Mucosa of gallbladder (tissue), 1 donor: ENCODE measurements at regions not wholly inside any gene's neighbourhood (a gene's known extent, or its start where the extent isn't known, plus 50 kb on each side); places are given as distances from the start of the nearest gene placed in this dataset.
A peak's percentile ranks its signal among the peaks of the same experiment; 100 is the strongest.

ENCODE experiments used
- DNase-seq: peaks from one replicate; pipeline ENCODE4 v3.0.0-alpha.2; 2020; ENCODE audit warnings: low spot score
- donor health status: DM: no; HTN: no; CAD: no.

- DNase-seq: no peak
Observed at GRCh38 chr4:170281027-170281426, 191.3 kb upstream of the AADAT start.

- DNase-seq: no peak
Observed at GRCh38 chr4:170278460-170278859, 188.7 kb upstream of the AADAT start.

GRCh38 chr4:170274616-170275015, 184.9 kb upstream of the AADAT start:
- DNase-seq: no peak

GRCh38 chr4:170272959-170273358, 183.2 kb upstream of the AADAT start:
- DNase-seq: no peak

DNA sequence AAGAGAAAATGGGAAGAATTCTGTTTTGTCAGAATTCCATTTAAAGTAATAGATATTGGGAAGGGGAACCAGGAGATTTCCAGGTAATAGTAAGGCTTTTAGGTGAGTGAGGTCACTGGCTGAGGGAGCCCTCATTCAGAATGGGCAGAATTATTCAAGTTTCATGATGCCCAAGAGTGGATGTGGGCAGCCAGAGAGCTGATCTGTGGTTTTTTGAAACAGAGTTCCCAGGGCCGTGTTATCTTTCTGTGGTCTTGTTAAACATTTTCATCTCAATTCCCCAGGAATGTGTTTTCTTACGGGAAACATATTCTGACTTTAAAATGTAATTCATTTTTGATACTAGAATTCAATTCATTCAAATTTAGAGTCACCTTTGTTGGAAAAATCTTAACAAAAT, 182.0 kb upstream of the AADAT start:
- DNase-seq: no peak

DNA sequence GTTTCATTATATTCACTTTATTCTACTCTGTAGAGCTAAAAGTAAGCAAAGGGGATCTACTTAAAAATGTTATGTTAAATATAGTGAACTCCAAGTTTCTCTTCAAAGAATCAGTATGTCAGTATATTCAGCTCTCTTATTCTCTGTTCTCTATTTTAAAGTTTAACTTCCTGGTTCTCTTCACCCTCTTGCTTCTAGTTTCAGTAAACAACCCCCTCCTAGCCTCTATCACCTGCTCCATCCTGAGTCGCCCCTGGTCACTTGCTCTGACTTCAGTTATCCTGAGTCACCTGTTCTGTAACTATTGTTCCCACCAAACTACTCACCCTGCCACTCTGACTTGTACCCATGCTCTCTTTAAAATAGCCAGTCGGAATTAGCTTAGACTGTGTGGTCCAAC, 180.9 kb upstream of the AADAT start:
- no peak for DNase-seq

GRCh38 chr4:170269950-170270349, 180.2 kb upstream of the AADAT start:
- no peak for DNase-seq

DNA sequence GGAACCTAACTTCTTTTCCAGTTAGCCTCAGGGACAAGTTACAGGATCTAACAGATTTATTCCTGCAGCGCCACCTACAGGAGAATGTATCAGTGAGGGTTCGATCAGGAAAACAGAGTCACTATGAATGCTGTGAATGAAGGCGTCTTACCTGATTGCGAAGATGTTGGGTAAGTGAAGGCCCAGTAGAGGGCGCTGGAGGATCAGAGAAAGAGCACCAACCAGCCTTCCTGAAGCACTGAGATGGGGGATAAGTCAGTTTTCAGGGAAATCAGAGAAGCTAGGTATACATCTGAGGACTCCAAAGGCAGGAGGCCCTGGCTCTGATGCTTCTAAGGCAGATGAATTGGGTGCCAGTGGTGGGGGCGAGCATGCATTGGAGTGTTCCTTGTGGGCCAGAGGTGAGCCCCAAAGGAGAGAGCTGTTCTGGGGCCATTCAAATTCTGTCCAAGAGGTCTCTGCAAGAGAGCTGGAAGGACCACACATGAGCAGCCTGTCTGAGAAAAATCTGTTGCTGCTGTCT, 169.9 kb upstream of the AADAT start:
- DNase-seq: peak; percentile 64

DNA sequence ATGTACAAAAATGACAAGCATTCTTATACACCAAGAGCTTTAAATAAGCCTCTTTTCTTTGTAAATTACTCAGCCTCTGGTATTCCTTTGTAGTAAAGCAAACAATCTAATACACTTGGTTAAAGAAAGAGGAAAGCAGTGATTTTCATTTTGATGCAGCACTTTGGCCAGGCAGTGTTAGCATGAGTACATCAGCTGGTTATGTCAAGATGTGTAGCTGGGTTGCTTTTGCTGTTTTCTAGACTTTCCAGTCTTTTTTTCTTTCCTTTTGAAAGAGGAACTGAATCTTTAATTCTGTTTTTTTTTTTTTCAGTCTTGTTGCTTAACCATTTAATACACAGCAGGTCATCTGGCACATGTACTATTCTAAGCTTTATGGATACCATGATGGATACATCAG, 167.1 kb upstream of the AADAT start:
- no peak for DNase-seq

- no peak for DNase-seq
Observed at GRCh38 chr4:170248576-170248975, 158.8 kb upstream of the AADAT start.

GRCh38 chr4:170248029-170248428, 158.3 kb upstream of the AADAT start:
- DNase-seq: no peak

DNA sequence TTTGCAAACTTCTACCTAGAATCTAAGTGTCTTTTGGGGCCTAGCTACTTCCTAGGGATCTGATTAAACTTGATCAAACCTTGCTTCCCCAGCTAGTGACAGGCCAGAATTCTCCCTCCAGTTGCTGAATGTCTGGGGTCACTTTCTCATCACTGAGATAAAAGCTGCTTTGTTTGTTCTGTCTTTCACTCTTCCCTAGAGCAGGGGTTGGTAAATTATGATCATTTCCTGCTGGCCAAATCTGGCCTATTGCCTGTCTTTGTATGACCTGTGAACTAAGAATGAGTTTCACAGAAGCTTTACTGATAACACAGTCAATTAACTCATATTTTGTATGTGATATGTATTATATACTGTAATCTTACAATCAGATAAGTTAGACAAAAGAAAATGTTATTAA, 157.8 kb upstream of the AADAT start:
- DNase-seq: no peak

DNA sequence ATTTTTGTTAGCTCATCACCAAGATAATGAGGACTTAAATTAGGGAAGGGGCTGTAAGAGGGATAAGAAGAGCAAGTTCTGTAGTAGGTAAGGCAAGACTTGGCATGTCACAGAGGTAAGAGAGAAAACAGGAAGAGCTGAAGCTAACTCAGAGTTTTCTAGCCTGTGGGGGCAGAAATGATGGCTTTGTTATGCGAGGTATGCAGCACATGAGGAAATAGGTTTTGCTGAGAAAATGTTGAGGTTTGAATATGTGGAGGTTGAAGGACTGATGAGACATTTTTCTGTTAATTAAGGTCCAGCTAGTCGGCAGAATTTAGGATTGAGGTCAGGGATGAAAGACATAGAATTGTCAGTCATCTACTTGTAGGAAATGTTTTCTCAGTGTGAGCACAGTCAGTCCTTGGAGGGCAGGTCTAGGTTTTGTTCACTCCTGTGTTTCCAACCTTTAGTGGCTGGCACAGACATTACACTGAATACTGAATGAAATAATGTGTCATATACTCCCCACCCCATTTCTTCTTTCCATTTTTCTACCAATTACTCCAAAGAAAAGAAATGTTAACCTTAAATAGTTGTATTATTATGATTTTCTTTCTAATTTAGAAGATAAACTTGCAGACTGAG, 154.0 kb upstream of the AADAT start:
- no peak for DNase-seq

- DNase-seq: no peak
Observed at GRCh38 chr4:170242471-170242870, 152.7 kb upstream of the AADAT start.

DNA sequence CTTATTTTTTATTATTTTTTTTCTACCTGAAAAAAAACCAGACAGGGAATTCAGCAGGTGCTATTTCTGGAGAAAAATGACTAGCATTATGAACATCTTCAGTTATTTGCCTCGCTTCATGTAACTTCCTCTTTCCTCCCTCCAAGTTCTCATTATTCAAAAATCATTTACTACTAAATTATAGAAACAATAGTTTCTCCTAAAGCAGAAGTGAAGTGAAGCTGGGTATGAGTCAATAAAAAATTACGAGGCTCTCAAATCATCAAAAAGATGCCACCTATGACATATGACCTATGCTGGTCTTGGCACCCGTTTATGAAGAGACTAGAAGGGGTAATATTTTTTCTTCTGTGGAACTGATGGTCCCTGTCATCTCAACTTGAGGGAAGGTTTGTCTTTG, 145.0 kb upstream of the AADAT start:
- no peak for DNase-seq

DNA sequence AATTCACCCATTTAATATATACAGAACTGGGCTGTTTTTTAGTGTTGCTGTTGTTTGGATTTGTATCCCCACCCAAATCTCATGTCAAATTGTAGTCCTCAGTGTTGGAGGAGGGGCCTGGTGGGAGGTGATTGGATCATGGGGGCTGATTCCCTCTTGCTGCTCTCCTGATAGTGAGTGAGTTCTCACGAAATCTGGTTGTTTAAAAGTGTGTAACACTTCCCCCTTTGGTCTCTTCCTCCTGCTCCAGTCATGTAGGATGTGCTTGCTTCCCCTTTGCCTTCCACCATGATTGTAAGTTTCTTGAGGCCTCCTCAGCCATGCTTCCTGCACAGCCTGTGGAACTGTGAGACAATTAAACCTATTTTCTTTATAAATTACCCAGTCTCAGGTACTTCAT, 141.6 kb upstream of the AADAT start:
- DNase-seq: no peak

- DNase-seq: no peak
Observed at GRCh38 chr4:170230242-170230641, 140.5 kb upstream of the AADAT start.

DNA sequence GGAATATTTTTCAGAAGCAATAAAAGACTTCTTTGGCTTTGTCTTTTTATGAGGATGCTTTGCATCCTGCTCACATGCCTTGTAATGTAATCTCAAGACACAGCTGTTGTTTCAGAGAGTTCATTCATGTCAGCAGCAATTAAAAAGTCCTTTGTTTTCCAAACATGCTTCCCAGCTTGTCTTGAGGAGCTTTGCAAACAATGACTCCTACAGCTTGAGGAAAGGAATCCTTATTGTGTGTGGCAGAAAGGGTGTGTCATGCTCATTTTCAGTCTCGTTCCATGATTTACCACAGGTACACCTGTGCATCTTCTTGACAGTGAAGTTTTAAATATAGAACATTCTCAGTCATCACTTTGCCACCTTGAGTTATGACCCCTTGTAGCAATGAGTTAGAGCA, 139.2 kb upstream of the AADAT start:
- DNase-seq: no peak

- no peak for DNase-seq
Observed at GRCh38 chr4:170227928-170228327, 138.2 kb upstream of the AADAT start.

DNA sequence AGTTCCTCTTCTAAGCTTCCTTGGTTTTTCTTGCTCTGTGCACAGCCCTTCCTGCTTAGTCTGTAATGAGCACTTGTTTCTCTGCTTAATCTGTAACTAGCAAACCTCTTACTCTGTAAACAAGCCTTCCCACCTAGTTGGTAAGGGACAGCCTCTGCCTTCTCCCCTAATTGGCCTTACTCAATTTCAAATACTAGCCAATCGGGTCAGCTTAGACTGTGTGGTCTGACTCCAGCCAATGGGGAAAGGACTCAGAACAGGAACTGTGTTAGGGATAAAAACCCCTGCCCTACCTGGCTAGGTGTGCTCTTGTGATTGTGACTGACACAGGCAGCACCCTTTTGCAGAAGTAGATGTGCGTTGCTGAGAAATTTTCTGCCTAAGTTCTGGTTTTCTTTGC, 136.5 kb upstream of the AADAT start:
- no peak for DNase-seq

DNA sequence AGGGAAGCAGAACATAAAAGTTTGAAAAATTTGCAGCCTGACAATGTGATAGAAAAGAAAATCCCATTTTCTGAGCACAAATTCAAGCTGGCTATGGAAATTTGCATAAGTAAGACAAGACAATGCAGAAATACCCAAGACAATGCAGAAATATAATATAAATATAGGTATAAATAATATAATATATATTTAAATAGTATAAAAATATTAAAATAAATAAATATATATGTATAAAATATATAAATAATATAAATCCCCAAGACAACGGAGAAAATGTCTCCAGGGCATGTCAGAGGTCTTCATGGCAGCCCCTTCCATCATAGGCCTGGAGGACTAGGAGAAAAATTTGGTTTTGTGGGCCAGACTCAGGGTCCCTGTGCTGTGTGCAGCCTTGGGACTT, 125.0 kb upstream of the AADAT start:
- no peak for DNase-seq

DNA sequence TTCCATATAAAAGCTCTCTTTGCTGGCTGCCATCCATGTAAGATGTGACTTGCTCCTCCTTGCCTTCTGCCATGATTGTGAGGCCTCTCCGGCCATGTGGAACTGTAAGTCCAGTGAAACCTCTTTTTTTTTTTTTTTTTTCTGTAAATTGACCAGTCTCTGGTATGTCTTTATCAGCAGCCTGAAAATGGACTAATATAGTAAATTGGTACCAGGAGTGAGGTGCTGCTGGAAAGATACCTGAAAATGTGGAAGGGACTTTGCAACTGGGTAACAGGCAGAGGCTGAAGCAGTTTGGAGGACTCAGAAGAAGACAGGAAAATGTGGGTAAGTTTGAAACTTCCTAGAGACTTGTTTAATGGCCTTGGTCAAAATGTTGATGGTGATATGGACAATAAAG, 124.3 kb upstream of the AADAT start:
- DNase-seq: no peak

DNA sequence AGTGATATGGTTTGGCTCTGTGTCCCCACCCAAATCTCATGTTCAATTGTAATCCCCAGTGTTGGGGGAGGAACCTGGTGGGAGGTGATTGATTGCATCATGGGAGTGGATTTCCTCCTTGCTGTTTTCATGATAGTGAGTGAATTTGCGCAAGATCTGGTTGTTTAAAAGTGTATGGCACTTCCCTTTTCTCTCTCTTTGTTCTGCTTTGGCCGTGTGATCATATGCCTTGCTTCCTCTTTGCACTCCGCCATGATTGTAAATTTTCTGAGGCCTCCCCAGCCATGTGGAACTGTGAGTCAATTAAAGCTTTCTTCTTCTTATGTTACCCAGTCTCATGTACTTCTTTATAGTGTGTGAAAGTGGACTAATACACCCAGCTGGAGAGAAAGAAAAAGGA, 113.0 kb upstream of the AADAT start:
- no peak for DNase-seq

DNA sequence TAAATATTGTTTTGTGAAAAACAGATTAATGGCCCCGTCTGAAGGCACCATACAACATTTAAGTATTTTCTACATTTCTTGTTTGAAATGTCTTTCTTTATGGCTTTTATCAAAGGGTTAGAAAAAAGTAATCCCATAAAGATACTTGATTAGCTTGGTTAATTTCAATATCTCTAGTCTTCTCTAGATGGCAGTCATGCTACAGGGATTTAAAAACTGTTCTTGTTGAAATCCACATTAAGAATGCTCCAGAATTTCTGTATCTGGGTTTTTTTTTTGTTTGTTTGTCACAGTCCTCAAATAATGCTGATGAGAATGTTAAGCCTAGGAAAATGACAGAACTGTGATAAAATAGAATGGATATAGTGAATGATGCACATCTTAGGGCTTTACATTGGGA, 109.0 kb upstream of the AADAT start:
- no peak for DNase-seq
